ENCODE measurements at regions not wholly inside any gene's neighbourhood (a gene's known extent, or its start where the extent isn't known, plus 50 kb on each side); places are given as distances from the start of the nearest gene placed in this dataset.
"Not testable (repeated sequence)": the region's sequence is repeated elsewhere in the genome, so short reads cannot be mapped to it uniquely, and the experiment has no call there.

GRCh38 chr7:65699026-65699714 is 173.7 kb upstream of the VKORC1L1 start:
- TF ChIP-seq CTCF, POLR2A, POLR2AphosphoS5 (IDR thresholded peaks at IDR 0.05): not testable (repeated sequence)

Data from breast epithelium (tissue), 3 donors.